ENCODE measurements at regions not wholly inside any gene's neighbourhood (a gene's known extent, or its start where the extent isn't known, plus 50 kb on each side); places are given as distances from the start of the nearest gene placed in this dataset.

DNA sequence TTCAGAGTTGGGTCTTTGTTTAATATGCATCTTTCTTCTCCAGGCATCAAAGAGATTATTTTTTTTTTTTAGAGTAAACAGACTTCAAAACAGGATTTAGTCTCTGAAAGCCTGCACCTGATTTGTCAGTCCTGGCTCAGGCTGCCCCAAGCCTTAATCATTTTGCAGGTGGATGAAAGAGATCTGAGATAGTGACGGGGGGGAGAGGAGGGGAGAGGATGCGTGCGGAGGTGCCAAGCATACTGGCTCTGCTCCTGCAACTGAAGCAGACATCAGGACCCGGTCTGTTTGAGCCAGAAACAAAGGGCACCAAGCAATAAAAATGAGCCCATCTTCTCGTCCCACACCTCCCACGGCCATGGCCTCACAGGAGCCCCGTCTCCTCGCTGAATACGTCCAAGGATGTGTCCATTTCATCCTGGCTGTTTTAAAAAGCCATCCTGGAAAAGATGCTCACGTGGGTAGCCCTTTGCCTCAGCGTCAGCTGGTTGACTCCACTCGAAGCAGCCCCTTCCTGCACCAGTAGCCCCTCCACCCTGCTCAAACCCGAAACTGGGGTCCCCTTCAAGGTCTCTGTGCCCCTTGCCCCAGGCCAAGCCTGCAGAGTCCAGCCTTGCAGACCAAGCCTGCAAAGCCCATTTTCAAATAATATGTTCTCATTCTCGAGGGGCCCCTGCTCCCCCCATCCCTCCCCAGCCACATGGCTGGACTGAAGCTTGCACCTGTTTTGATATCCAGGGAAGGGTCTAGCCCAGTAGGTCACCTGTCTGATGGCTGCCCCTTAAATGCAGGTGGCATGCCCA is 84.8 kb upstream of the TNRC6C start:
- TF ChIP-seq YY1 (tag by site-specific recombination; IDR thresholded peaks at IDR 0.05) (no peak), ZNF513 (tag by site-specific recombination; IDR thresholded peaks at IDR 0.05) (no peak), ZBTB20 (tag by site-specific recombination; IDR thresholded peaks at IDR 0.05) (no peak; the same call in 1 of the 2 replicates), ZEB2 (tag by site-specific recombination; IDR thresholded peaks at IDR 0.05) (no peak), KLF1 (tag by site-specific recombination; IDR thresholded peaks at IDR 0.05) (no peak), ZNF175 (tag by site-specific recombination; IDR thresholded peaks at IDR 0.05) (no peak), ZNF37A (tag by site-specific recombination; IDR thresholded peaks at IDR 0.05) (no peak)
- TF ChIP-seq, protein P1, sequence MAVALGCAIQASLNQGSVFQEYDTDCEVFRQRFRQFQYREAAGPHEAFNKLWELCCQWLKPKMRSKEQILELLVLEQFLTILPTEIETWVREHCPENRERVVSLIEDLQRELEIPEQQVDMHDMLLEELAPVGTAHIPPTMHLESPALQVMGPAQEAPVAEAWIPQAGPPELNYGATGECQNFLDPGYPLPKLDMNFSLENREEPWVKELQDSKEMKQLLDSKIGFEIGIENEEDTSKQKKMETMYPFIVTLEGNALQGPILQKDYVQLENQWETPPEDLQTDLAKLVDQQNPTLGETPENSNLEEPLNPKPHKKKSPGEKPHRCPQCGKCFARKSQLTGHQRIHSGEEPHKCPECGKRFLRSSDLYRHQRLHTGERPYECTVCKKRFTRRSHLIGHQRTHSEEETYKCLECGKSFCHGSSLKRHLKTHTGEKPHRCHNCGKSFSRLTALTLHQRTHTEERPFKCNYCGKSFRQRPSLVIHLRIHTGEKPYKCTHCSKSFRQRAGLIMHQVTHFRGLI (tag by site-specific recombination; IDR thresholded peaks at IDR 0.05): no peak
